ENCODE measurements at regions not wholly inside any gene's neighbourhood (a gene's known extent, or its start where the extent isn't known, plus 50 kb on each side); places are given as distances from the start of the nearest gene placed in this dataset.

GRCh38 chr6:148173548-148173947 lies 169.1 kb upstream of the SASH1 start:
- no peak overlapping the region for H3K9ac ChIP-seq (ENCODE audit: low read length in 5 of 5)
- H3K4me1 ChIP-seq (ENCODE audit: control insufficient read depth in 5 of 5, insufficient read depth in 5 of 5, low read length in 5 of 5): peaks cover 0 to 2% (median 0%) of the 10 kb centered on the region in 5 donors
- H3K9me3 ChIP-seq (ENCODE audit: control insufficient read depth in 5 of 5, low read length in 5 of 5): no peaks in the 10 kb centered on the region
- H3K4me3 ChIP-seq (ENCODE audit: low read depth in 1 of 5, low read length in 5 of 5): no peak overlapping the region
- H3K27ac ChIP-seq (ENCODE audit: low read depth, low read length): no peak overlapping the region
- no peaks in the 10 kb centered on the region for H3K27me3 ChIP-seq (ENCODE audit: control insufficient read depth in 5 of 5, insufficient read depth in 4 of 5, low read length in 5 of 5)
- H3K36me3 ChIP-seq (ENCODE audit: control insufficient read depth in 5 of 5, insufficient read depth in 5 of 5, low read length in 5 of 5): no peaks in the 10 kb centered on the region

DNA sequence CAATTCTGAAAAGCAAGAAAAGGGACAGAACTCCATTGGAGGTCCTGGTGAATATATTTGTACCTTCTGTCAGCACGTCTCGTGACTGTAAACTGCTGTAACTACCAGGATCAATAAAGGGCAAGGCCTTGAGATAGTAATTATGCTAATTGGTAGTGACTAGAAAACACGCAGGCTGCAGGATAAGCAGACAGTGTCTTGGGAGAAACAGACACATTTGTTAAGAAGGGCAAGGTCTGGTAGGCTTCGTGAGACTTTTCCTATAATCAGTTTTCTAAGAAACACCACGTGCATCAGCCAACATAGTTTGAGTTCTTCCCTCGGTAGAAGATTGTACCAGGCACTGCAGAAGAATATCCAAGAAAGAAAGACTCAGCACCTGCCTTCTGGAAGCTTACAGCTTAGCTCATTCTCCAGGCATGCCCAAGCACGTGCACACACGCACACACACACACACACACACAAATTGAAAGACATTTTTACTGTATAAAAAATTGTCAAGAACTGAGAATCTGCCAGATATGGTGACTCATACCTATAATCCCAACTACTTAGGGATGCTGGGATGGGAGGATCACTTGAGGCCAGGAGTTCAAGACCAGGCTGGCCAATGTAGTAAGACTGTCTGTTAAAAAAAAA lies 167.0 kb upstream of the SASH1 start:
- Histone ChIP-seq H3K36me3 (ENCODE audit: control insufficient read depth in 5 of 5, insufficient read depth in 5 of 5, low read length in 5 of 5) (no peaks in the 10 kb centered on the region), H3K4me1 (ENCODE audit: control insufficient read depth in 5 of 5, insufficient read depth in 5 of 5, low read length in 5 of 5) (peaks cover 0 to 2% (median 0%) of the 10 kb centered on the region in 5 donors), H3K27me3 (ENCODE audit: control insufficient read depth in 5 of 5, insufficient read depth in 4 of 5, low read length in 5 of 5) (no peaks in the 10 kb centered on the region), H3K27ac (ENCODE audit: low read depth, low read length) (no peak overlapping the region), H3K9ac (ENCODE audit: low read length in 5 of 5) (no peak overlapping the region), H3K4me3 (ENCODE audit: low read depth in 1 of 5, low read length in 5 of 5) (no peak overlapping the region), H3K9me3 (ENCODE audit: control insufficient read depth in 5 of 5, low read length in 5 of 5) (no peaks in the 10 kb centered on the region)

GRCh38 chr6:148177589-148178233 lies 164.9 kb upstream of the SASH1 start:
- H3K4me1 ChIP-seq (ENCODE audit: control insufficient read depth in 5 of 5, insufficient read depth in 5 of 5, low read length in 5 of 5): peaks cover 0 to 2% (median 0%) of the 10 kb centered on the region in 5 donors
- no peak overlapping the region for H3K9ac ChIP-seq (ENCODE audit: low read length in 5 of 5)
- no peak overlapping the region for H3K4me3 ChIP-seq (ENCODE audit: low read depth in 1 of 5, low read length in 5 of 5)
- no peak overlapping the region for H3K27ac ChIP-seq (ENCODE audit: low read depth, low read length)
- no peaks in the 10 kb centered on the region for H3K27me3 ChIP-seq (ENCODE audit: control insufficient read depth in 5 of 5, insufficient read depth in 4 of 5, low read length in 5 of 5)
- no peaks in the 10 kb centered on the region for H3K9me3 ChIP-seq (ENCODE audit: control insufficient read depth in 5 of 5, low read length in 5 of 5)
- no peaks in the 10 kb centered on the region for H3K36me3 ChIP-seq (ENCODE audit: control insufficient read depth in 5 of 5, insufficient read depth in 5 of 5, low read length in 5 of 5)

DNA sequence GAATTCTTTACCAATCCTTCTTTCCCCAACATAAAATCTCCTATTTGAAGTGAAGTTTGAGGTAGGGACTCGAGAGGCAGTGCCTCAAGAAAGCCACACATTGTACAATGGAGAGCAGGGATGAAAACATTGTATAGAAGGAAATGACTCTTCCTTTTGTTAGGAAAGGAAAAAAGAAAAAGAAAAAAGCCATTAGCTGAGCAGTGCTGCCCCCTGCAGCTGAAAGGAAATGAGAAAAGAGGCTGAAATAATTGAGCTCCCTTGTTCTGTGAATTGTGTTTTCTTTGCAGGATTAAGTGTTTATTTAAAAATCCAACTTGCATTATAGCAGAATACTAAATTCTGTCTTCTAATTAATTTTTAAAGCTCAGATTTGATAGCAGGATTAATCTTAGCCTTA lies 162.9 kb upstream of the SASH1 start:
- Histone ChIP-seq H3K36me3 (ENCODE audit: control insufficient read depth in 5 of 5, insufficient read depth in 5 of 5, low read length in 5 of 5) (no peaks in the 10 kb centered on the region), H3K4me3 (ENCODE audit: low read depth in 1 of 5, low read length in 5 of 5) (no peak overlapping the region), H3K27me3 (ENCODE audit: control insufficient read depth in 5 of 5, insufficient read depth in 4 of 5, low read length in 5 of 5) (no peaks in the 10 kb centered on the region), H3K27ac (ENCODE audit: low read depth, low read length) (no peak overlapping the region), H3K9ac (ENCODE audit: low read length in 5 of 5) (no peak overlapping the region), H3K9me3 (ENCODE audit: control insufficient read depth in 5 of 5, low read length in 5 of 5) (no peaks in the 10 kb centered on the region), H3K4me1 (ENCODE audit: control insufficient read depth in 5 of 5, insufficient read depth in 5 of 5, low read length in 5 of 5) (peaks cover 0 to 2% (median 0%) of the 10 kb centered on the region in 5 donors)

GRCh38 chr6:148182378-148182777 lies 160.3 kb upstream of the SASH1 start:
- H3K9ac ChIP-seq (ENCODE audit: low read length in 5 of 5): no peak overlapping the region
- H3K4me3 ChIP-seq (ENCODE audit: low read depth in 1 of 5, low read length in 5 of 5): no peak overlapping the region
- H3K4me1 ChIP-seq (ENCODE audit: control insufficient read depth in 5 of 5, insufficient read depth in 5 of 5, low read length in 5 of 5): peaks cover 0 to 2% (median 0%) of the 10 kb centered on the region in 5 donors
- H3K27ac ChIP-seq (ENCODE audit: low read depth, low read length): no peak overlapping the region
- no peaks in the 10 kb centered on the region for H3K9me3 ChIP-seq (ENCODE audit: control insufficient read depth in 5 of 5, low read length in 5 of 5)
- no peaks in the 10 kb centered on the region for H3K27me3 ChIP-seq (ENCODE audit: control insufficient read depth in 5 of 5, insufficient read depth in 4 of 5, low read length in 5 of 5)
- H3K36me3 ChIP-seq (ENCODE audit: control insufficient read depth in 5 of 5, insufficient read depth in 5 of 5, low read length in 5 of 5): no peaks in the 10 kb centered on the region

GRCh38 chr6:148183776-148184175 lies 158.9 kb upstream of the SASH1 start:
- Histone ChIP-seq H3K36me3 (ENCODE audit: control insufficient read depth in 5 of 5, insufficient read depth in 5 of 5, low read length in 5 of 5) (no peaks in the 10 kb centered on the region), H3K4me3 (ENCODE audit: low read depth in 1 of 5, low read length in 5 of 5) (no peak overlapping the region), H3K27me3 (ENCODE audit: control insufficient read depth in 5 of 5, insufficient read depth in 4 of 5, low read length in 5 of 5) (no peaks in the 10 kb centered on the region), H3K9me3 (ENCODE audit: control insufficient read depth in 5 of 5, low read length in 5 of 5) (no peaks in the 10 kb centered on the region), H3K27ac (ENCODE audit: low read depth, low read length) (no peak overlapping the region), H3K4me1 (ENCODE audit: control insufficient read depth in 5 of 5, insufficient read depth in 5 of 5, low read length in 5 of 5) (no peaks in the 10 kb centered on the region), H3K9ac (ENCODE audit: low read length in 5 of 5) (no peak overlapping the region)

- Histone ChIP-seq H3K36me3 (ENCODE audit: control insufficient read depth in 5 of 5, insufficient read depth in 5 of 5, low read length in 5 of 5) (no peaks in the 10 kb centered on the region), H3K9ac (ENCODE audit: low read length in 5 of 5) (no peak overlapping the region), H3K27me3 (ENCODE audit: control insufficient read depth in 5 of 5, insufficient read depth in 4 of 5, low read length in 5 of 5) (no peaks in the 10 kb centered on the region), H3K4me1 (ENCODE audit: control insufficient read depth in 5 of 5, insufficient read depth in 5 of 5, low read length in 5 of 5) (peaks cover 0 to 9% (median 7%) of the 10 kb centered on the region in 5 donors), H3K4me3 (ENCODE audit: low read depth in 1 of 5, low read length in 5 of 5) (no peak overlapping the region), H3K9me3 (ENCODE audit: control insufficient read depth in 5 of 5, low read length in 5 of 5) (no peaks in the 10 kb centered on the region), H3K27ac (ENCODE audit: low read depth, low read length) (no peak overlapping the region)
Observed at GRCh38 chr6:148186916-148187315, 155.7 kb upstream of the SASH1 start.

DNA sequence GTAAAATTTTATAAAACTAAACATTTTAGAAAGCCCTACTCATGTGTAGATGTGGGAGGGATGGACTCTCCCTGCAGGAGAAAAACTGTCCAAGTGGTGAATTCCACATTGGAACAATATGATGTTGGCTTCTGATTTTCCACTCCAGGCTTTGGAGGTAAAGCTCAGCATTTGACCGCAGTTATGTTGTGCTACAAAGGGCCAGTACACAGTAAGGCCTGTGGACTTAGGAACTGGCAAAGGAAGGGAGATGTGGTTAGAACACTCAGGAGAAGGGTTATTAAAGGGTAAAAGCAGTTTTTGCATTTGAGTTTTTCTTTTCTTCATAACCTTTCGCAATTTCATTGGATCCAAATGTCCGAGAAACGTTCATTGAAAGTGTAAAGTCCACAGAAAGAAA lies 150.3 kb upstream of the SASH1 start:
- H3K27ac ChIP-seq (ENCODE audit: low read depth, low read length): peak overlapping the region; percentile 45
- no peak overlapping the region for H3K4me3 ChIP-seq (ENCODE audit: low read depth in 1 of 5, low read length in 5 of 5)
- no peaks in the 10 kb centered on the region for H3K36me3 ChIP-seq (ENCODE audit: control insufficient read depth in 5 of 5, insufficient read depth in 5 of 5, low read length in 5 of 5)
- H3K9me3 ChIP-seq (ENCODE audit: control insufficient read depth in 5 of 5, low read length in 5 of 5): no peaks in the 10 kb centered on the region
- peaks cover 0 to 18% (median 15%) of the 10 kb centered on the region in 5 donors for H3K4me1 ChIP-seq (ENCODE audit: control insufficient read depth in 5 of 5, insufficient read depth in 5 of 5, low read length in 5 of 5)
- no peak overlapping the region for H3K9ac ChIP-seq (ENCODE audit: low read length in 5 of 5)
- H3K27me3 ChIP-seq (ENCODE audit: control insufficient read depth in 5 of 5, insufficient read depth in 4 of 5, low read length in 5 of 5): no peaks in the 10 kb centered on the region

DNA sequence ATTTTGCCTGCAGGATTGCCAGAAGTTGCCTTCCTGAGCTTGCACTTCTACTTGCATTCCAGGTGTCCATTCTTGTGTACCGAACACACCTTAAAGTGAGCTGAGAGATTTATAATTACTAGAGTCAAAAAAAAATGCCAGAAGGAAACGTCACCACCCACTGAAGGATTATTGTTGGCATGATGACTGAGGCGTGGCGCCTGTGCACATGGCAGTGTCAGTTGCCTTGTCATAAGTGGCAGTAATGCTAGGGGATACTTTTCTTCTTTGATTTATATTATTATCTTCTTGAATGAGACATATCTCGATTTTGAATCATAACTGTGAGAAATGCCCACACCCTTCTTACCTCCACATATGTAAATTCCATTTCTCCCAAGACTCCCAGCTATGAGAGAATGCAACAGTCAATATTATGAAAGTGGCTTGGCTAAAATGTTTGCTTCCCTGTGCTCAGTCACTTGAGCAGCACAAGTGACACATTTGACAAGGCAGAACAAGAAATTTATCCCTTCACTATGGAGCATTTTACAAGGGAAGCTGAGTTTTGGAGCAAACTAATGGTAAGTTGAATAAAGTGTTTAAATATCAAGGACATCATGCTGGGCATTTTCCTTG lies 149.5 kb upstream of the SASH1 start:
- H3K36me3 ChIP-seq (ENCODE audit: control insufficient read depth in 5 of 5, insufficient read depth in 5 of 5, low read length in 5 of 5): no peaks in the 10 kb centered on the region
- no peak overlapping the region for H3K4me3 ChIP-seq (ENCODE audit: low read depth in 1 of 5, low read length in 5 of 5)
- no peaks in the 10 kb centered on the region for H3K9me3 ChIP-seq (ENCODE audit: control insufficient read depth in 5 of 5, low read length in 5 of 5)
- H3K27me3 ChIP-seq (ENCODE audit: control insufficient read depth in 5 of 5, insufficient read depth in 4 of 5, low read length in 5 of 5): no peaks in the 10 kb centered on the region
- peaks cover 0 to 18% (median 15%) of the 10 kb centered on the region in 5 donors for H3K4me1 ChIP-seq (ENCODE audit: control insufficient read depth in 5 of 5, insufficient read depth in 5 of 5, low read length in 5 of 5)
- H3K9ac ChIP-seq (ENCODE audit: low read length in 5 of 5): no peak overlapping the region
- no peak overlapping the region for H3K27ac ChIP-seq (ENCODE audit: low read depth, low read length)

GRCh38 chr6:148195511-148195910 lies 147.1 kb upstream of the SASH1 start:
- Histone ChIP-seq H3K27ac (ENCODE audit: low read depth, low read length) (no peak overlapping the region), H3K27me3 (ENCODE audit: control insufficient read depth in 5 of 5, insufficient read depth in 4 of 5, low read length in 5 of 5) (no peaks in the 10 kb centered on the region), H3K4me1 (ENCODE audit: control insufficient read depth in 5 of 5, insufficient read depth in 5 of 5, low read length in 5 of 5) (peaks cover 0 to 22% (median 15%) of the 10 kb centered on the region in 5 donors), H3K4me3 (ENCODE audit: low read depth in 1 of 5, low read length in 5 of 5) (no peak overlapping the region), H3K9me3 (ENCODE audit: control insufficient read depth in 5 of 5, low read length in 5 of 5) (no peaks in the 10 kb centered on the region), H3K36me3 (ENCODE audit: control insufficient read depth in 5 of 5, insufficient read depth in 5 of 5, low read length in 5 of 5) (no peaks in the 10 kb centered on the region), H3K9ac (ENCODE audit: low read length in 5 of 5) (no peak overlapping the region)
